ENCODE measurements at regions not wholly inside any gene's neighbourhood (a gene's known extent, or its start where the extent isn't known, plus 50 kb on each side); places are given as distances from the start of the nearest gene placed in this dataset.

DNA sequence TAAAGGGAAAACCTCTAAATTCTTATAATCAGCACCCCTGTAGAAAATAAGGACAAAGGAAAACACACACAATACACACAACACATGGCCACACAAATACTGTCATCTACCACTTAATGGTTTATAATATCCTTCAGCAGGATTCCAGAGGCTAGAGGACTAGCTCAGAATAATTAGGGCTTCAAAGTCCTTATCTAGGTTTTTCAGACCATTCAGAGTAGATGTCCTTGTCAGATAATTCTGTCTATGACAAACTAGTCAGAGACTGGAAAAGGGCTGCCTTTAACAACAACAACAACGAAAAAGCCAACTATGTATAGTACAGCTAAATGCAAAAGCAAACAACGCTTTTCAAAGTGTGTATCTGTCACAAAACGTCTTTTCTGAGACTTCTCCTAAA, 456.5 kb upstream of the CNTN5 start:
- no peak overlapping the region for H3K4me3 ChIP-seq (ENCODE audit: low read depth, low read length)
- DNase-seq (ENCODE audit: low read depth) = no peak
- TF ChIP-seq CTCF (IDR thresholded peaks at IDR 0.05; ENCODE audit: insufficient read depth, low read length) = no peak

GRCh38 chr11:98564881-98565280, 455.9 kb upstream of the CNTN5 start:
- DNase-seq (ENCODE audit: low read depth) = no peak
- no peak for TF ChIP-seq CTCF (IDR thresholded peaks at IDR 0.05; ENCODE audit: insufficient read depth, low read length)

DNA sequence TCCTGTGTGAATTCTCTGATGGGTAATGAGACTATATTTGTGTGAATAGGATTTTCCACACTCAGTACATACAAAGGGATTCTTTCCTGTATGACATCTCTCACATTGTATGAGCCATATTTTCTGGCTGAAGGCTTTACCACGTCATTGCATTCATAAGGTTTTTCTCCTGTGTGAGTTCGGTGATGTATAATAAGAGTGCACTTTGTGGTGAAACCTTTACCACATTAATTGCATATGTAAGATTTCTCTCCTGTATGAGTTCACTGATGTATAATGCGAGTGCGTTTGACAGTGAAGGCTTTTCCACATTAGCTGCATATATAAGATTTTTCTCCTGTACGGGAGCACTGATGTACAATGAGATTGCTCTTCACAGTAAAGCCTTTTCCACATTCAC, 455.4 kb upstream of the CNTN5 start:
- H3K4me3 ChIP-seq (ENCODE audit: low read depth, low read length) = no peak overlapping the region
- DNase-seq (ENCODE audit: low read depth) = no peak
- no peak for TF ChIP-seq CTCF (IDR thresholded peaks at IDR 0.05; ENCODE audit: insufficient read depth, low read length)

More at GRCh38 chr11:98564881-98565280, 455.9 kb upstream of the CNTN5 start:
- H3K4me3 ChIP-seq (ENCODE audit: low read depth, low read length) = no peak overlapping the region

GRCh38 chr11:98566978-98567377, 453.8 kb upstream of the CNTN5 start:
- no peak for TF ChIP-seq CTCF (IDR thresholded peaks at IDR 0.05; ENCODE audit: insufficient read depth, low read length)
- no peak for DNase-seq (ENCODE audit: low read depth)
- no peak overlapping the region for H3K4me3 ChIP-seq (ENCODE audit: low read depth, low read length)

DNA sequence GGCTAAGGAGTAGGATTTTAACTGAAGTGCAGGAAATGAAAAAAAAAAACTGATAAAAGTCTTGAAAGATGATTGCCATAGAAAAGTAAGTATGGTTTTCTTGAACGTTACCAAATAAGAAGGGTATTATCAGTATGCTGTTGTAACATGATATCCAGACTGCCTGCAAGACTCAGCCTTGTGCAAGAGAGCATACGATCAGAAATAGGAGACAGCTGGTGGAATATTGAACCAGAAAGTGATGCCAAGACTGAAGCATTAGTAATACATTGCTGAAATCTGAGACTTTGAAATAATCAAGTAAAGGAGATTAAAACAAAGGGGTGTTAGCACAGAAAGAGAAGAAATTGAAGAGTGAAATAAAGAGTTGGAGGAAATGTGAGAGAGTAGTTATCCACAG, 452.7 kb upstream of the CNTN5 start:
- no peak overlapping the region for H3K4me3 ChIP-seq (ENCODE audit: low read depth, low read length)
- DNase-seq (ENCODE audit: low read depth) = no peak
- no peak for TF ChIP-seq CTCF (IDR thresholded peaks at IDR 0.05; ENCODE audit: insufficient read depth, low read length)

DNA sequence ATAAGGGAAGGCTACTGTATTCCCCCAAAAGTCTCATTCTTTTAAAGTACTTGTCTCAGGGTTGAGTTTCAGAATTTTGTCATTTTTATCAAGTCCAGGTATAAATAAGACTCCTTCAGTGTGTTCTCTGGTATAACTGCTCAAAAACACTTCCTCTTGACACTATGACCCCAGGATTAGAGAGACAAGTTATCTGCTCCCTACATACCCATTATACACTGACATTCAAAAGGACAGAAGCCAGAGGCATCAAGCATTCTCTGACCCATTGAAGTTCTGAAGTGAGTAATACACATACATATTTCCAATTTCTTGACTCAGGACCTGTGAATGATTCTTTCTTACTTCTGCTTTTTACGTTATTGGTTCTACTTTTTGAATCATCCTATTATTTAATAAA, 447.8 kb upstream of the CNTN5 start:
- H3K4me3 ChIP-seq (ENCODE audit: low read depth, low read length) = no peak overlapping the region
- TF ChIP-seq CTCF (IDR thresholded peaks at IDR 0.05; ENCODE audit: insufficient read depth, low read length) = no peak
- no peak for DNase-seq (ENCODE audit: low read depth)

DNA sequence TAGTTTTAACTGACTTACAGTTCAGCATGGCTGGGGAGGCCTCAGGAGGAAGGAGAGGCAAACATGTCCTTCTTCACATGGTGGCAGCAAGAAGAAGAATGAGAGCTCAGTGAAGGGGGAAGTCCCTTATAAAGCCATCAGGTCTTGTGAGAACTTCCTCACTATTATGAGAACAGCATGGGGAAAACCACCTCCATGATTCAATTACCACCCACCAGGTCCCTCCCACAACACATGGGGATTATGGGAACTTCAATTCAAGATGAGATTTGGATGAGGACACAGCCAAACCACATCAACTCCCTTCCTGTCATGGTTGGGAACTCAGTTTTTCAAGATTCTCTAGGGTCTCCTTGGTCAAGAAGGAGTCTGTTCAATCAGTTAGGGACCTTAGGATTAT, 432.9 kb upstream of the CNTN5 start:
- no peak for TF ChIP-seq CTCF (IDR thresholded peaks at IDR 0.05; ENCODE audit: insufficient read depth, low read length)
- no peak overlapping the region for H3K4me3 ChIP-seq (ENCODE audit: low read depth, low read length)
- no peak for DNase-seq (ENCODE audit: low read depth)

Data from fibroblast of the aortic adventitia (primary cell).